GM21447 (cell line): ENCODE measurements at regions not wholly inside any gene's neighbourhood (a gene's known extent, or its start where the extent isn't known, plus 50 kb on each side); places are given as distances from the start of the nearest gene placed in this dataset.
"Not testable (repeated sequence)": the region's sequence is repeated elsewhere in the genome, so short reads cannot be mapped to it uniquely, and the experiment has no call there.

Experiments used
- ATAC-seq: cut with Tn5 transposase; IDR thresholded peaks from one replicate; pipeline ENCODE4 v1.9.1; 2021; ENCODE audit not compliant: unreplicated experiment

DNA sequence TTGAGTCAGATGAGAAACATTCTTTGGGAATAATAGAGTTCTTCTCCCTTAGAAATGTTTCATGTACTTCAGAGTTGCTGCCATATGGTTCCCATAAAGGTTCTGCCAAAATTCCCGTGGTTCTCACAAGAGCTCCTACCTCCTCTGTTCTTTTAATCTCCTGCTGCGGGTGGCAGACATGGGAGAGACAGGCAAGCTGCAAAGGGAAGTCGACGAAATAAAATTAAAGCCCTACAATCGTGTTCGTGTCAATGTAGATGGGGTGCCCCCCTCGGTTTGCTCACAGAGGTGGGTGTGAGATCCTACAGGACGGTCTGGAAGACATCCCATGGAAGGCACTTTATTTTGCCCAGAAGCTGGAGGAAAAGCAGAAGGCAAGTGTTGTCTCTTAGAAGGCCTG is 276.0 kb downstream of the RWDD3 start:
- ATAC-seq: no peak

DNA sequence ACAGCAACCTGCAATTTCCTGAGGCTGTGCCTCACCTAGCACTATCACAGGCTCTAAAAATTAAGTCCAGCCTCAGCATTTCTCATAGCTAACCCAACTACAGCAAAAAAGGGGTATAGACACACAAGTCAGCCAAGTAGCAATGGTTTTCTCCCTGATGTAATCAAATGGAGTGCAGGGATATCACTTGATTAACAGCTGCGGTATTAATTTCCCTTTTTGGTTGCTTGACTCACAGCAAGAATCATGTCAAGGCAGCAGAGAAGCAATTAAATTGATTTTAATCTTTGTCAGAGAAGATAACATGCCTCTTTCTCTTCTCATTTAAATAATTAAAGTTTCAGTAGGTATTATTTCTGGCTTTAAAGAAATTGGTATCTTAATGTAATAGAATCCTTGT is 278.9 kb downstream of the RWDD3 start:
- ATAC-seq: no peak

DNA sequence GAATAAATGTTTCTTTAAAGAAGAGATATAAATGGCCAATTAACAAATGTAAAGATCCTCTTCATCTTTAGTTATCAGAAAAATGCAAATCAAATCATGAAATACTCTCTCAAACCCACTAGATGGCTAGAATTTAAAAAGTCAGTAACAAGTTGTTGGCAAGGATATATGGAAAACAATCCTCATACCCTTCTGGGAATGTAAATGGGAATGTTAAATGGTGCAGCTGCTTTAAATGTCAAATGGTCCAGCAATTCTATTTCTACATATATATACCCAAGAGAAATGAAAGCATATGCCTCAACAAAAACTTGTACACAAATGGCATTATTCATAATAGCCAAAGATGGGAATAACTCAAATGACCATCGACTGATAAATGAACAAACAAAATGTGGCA is 283.5 kb downstream of the RWDD3 start:
- ATAC-seq: no peak

DNA sequence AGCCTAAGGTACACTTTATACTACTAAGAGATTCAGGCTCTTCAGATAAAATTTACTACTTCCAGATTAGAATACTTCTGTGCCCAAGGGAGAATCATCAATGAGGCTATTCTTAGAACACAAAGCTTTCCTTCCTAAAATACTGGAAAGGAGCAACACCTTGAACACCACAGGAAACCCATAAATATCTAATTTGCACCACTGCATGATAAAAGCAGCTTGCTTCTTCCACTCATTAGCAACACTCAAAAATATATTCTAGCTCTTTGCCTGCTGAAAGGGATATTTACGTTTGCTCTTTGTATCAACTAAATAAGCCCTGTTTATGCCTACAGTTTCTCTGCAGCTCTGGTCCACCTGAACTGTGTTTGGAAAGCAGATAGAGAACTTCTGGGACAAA is 284.3 kb downstream of the RWDD3 start:
- ATAC-seq: no peak

DNA sequence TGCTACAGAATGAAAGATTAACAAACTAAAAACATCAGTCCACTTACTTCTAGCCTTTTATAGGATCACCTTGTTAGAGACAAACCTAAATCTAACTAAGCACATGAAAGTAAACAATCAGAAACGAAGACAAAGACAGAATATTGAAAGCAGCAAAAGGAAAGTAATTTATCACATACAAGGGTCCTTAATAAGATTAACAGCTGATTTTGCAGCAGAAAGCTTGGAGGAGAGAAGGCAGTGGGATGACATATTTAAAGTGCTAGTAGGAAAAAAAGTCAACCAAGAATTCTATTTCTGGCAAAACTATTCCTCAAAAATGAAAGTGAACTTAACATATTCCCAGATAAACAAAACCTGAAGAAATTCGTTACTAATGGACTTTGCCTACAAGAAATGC is 286.4 kb downstream of the RWDD3 start:
- ATAC-seq: no peak

DNA sequence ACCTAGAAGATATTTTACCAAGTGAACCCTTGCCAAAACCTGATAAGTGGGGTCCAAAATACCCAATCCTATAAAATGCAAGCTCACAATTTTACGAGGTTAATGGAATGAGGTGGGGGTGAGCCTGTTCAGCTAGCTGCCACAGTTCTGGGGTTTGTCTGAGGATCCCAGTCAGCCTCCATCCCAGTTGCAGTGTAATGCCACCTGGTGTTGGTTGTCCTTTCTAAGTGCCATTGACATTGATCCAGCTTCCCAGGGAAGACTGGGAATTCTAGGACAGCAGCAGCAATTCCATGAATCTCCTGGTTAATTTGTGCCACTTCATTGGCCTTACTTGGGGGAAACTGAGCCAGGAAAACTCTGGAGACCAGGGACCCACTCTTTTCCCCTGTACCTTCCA is 298.3 kb downstream of the RWDD3 start:
- ATAC-seq: no peak

DNA sequence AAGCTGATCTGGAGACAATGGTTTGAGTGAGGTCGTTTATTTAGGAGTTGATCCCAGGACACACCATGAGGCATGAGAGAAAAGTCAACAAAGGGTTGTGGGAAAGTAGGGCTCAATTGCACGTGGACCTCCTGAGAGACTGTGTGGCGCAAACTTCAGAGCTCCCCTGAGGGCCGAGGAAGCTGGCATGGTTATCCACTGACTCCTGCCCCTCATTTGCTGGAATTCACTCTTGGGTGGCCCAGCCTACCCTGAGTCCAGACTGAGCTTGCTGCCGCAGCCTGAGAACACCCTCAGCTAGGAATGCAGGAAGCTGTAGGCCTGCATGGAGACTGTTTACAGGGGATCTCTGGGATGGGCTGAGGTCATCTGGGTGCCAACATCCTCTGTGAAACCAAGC is 301.0 kb downstream of the RWDD3 start:
- ATAC-seq: no peak

DNA sequence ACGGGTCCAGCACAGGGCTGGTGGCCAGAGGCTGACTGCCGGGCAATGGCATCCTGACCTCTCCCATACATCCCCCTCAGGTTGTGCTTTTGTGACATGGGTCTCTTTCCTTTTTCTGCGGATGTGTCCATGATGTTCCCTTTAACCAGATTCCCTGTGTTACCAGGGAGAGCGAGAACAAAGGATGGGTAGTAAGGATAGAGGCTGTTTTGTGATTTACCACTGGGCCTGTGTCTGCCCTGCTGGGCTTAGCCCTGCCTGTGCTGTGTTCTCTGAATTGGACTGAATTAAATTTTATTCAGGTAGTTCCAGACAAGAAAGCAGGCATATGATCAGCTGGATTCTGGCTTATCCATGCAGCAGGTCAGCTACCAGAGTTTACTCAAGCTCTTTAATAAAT is 301.6 kb downstream of the RWDD3 start:
- no peak for ATAC-seq

DNA sequence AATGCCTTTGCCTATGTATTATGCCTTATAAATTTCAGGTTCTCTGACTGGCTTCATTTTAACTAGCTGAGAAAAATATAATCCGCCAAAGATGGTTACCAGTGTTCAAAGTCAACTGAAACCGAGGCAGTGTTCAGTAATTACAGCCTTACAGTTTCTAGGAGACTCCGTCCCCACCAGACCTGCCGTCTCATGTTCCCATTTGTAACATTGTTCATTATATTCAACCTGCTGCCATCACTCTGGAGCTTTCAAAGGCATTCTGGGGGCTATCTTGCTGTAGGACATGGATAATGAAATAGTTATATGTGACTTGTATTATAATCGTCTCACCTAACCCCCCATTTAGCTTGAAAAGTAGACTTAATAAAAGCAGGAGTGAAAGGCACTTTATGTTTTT is 302.5 kb downstream of the RWDD3 start:
- ATAC-seq: no peak

DNA sequence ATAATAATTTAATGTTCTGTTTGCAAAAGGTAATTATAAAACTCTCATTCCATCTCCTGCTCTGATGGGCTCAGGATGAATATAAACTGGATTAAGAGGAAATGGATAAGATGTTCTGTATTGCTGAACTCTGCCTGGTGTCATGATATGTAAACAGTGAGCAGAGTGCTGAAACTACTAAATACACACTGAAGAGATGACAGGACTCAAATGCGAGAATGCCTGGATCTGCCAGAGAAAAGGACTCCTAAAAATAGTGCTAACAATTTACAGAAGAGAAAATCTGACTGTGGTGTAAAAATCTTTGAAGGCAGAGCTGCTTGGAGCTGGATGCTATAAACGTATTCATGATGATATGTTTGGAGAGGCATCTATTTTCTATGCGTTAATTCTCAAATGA is 303.2 kb downstream of the RWDD3 start:
- no peak for ATAC-seq

DNA sequence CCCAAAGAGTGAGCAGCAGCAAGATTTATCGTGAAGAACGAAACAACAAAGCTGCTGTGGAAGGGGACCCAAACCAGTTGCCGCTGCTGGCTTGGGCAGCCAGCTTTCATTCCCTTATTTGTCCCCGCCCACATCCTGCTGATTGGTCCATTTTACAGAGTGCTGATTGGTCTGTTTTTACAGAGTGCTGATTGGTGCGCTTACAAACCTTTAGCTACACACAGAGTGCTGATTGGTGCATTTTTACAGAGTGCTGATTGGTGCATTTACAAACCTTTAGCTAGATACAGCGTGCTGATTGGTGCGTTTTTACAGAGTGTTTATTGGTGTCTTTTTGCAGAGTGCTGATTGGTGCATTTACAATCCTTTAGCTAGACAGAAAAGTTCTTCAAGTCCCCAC is 304.2 kb downstream of the RWDD3 start:
- not testable (repeated sequence) for ATAC-seq

DNA sequence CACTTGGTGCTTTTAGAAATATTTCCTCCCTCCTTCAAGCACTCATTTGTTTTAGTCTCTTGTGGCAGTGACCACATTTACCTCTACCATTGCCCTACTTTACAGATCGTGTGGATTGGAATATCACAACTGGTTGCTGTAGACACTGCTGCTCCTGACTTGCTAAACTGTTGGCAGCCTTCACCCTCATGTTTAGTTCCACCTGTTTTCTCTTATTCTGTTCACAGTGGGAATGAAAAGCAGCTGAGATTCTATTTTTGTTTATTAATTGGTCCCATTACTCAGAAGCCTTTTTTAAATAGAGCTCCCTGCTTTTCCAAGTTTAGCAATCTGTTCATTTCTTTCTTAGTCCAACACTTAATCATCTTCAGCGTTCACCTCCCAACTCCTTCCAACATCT is 308.9 kb downstream of the RWDD3 start:
- no peak for ATAC-seq

DNA sequence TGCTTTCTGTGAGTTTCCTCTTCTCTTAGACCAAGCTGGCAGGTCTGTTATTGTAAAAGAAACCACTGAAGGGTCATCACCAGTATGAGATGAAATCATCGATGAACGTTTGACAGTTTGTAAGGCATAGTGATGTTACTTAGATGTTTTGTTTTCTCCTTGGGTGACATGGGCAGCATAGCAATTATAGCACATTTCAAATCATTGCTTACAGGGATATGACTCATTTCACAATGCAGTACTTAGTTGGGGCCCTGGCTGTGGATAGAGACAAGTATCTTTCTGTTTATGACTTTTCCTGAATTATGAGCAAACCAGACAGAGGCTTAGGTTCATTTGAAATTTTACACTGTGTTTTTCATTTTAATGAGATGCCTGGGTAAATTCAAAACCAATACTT is 313.0 kb downstream of the RWDD3 start:
- no peak for ATAC-seq

DNA sequence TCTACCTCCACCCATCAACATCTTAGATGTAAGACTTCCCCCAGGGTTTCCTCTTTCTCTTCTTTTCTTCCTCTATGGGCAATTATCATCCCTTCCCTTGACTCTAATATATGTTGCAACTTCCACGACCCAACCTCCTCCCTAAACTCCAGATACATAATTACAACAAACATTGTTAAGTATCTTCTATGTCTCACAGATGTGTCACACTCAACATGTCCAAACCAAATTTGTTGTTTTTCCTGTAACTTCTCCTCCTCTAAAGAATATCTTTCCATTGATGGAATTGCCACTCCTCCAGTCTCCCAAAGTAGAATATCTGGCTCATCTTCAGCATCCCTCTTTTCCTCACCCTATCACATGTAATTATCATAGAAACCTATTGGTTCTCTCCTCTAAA is 314.2 kb downstream of the RWDD3 start:
- ATAC-seq: no peak

DNA sequence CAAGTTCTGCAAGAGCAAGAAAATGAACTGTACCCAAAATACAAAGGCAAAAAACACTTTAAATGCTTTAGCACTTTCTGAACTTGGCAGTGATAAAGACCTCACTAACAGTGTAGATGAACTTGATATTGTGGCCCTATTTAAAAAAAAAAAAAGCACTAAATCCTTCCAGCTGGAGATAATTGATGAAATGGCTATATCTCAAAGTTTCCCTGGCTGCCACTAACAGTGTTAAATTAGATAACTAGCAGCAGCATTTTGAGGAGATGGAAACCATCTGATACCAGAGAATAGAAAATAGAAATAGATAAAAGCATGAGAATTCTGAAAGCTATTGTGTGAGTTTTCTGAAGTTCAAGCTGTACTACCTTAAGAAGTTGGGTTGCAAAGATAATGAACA is 317.2 kb downstream of the RWDD3 start:
- ATAC-seq: no peak

DNA sequence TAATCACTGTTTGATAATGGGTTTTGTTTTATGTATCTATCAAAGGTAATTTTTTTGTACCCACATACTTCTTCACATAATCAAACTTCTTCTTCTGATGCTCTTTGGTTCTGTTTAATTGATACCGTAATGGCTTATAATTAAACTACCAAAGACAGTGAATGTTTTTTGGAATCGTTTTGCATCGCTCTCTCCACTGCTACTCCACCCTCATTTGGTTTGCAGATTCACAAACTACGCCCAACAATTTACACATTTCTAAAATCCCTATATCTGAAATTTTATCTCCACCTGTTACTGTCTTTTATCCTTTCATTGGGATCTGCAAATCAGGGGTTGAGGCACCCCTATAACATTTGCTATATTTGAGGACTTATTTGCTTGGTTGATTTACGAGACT is 319.6 kb downstream of the RWDD3 start:
- no peak for ATAC-seq

DNA sequence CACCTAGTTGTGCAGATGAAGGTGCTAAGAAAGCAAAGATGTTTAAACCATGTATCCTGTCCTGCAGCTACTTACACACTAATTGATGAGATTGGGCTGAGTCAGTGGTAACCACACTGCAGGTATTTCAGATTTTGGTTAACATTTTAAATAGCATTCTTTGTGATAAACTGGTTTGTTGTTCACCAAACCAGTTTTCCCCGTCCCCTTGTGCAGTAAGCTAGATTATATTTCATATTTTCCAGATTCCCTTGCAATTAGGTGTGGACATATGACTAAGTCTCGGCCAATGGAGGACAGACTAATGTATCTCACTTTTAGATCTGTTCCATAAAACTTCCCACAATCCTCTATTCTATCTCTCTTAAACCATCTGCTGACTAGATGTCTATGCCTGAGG is 320.4 kb downstream of the RWDD3 start:
- no peak for ATAC-seq

DNA sequence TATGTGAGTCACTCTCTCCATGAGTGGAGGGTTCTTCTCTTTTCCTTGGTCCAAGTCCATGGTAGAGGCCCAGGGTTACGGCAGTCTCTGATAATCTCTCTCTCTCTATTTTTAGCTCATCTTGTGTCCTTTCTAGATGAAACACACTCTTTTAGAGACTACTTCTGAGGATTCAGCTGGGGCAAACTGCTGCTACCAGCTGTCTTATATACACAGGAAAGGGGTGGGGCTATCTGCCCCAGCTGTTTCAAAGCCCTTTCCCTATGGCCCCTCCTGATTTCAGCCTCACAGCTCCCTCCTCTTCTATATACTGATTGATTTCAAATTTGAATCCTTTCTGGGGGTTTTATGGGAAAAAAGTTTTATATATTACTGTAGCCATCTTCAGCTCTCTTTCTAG is 324.8 kb downstream of the RWDD3 start:
- ATAC-seq: no peak

DNA sequence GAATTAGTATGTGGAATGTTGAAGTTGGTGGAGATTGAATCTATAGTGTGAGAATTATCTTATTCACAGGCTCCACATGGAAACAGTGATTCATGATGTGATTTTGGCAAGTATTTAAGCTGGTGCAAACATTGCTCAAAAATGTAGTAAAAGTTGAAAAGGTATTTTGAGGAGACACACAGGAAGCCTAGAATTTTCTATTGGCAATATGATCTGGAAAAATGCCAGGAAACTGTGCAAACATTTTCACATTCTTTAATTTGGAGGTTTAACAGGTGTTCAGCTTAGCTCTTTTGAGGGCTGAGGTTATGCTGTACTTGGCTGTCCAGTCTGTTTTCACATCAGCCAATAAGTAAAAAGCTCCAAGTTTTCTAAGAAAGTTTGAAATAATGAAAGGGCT is 327.3 kb downstream of the RWDD3 start:
- ATAC-seq: no peak

DNA sequence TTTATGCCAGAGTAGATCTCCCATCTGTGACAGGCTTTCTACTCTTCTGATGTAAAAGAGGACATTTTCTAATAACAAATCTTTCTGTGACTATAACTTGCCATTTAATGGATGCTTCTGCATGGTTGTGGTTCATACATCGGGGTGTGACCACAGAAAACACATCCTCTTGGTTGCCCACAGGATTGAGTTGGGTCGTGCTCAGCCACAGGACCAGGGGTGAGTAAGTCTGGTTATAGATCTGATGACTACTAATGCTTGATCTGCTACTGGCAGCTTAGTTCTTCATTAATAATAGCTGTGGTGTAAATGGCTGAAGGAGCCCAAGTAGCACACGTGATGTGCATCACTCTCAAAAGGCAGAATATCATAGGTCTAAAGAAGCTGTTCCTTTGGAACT is 328.2 kb downstream of the RWDD3 start:
- no peak for ATAC-seq

DNA sequence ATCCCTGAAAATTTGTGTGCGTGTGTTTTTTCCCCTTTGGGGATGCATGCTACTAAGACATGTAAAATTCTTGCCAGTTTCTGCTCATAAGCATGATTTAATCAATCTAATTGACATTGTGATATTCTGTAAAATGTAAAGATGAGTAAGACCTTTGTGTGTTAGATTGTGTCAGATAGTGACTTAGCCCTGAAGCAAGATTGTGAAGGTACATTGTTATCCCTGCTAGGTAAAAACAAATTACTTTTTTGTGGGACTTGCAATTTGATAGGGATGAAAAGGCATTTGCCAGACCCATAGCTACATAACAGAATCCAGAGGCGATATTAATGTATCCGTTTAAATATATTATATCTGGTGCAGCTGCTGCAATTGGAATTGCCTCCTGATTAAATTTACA is 338.0 kb downstream of the RWDD3 start:
- ATAC-seq: no peak

DNA sequence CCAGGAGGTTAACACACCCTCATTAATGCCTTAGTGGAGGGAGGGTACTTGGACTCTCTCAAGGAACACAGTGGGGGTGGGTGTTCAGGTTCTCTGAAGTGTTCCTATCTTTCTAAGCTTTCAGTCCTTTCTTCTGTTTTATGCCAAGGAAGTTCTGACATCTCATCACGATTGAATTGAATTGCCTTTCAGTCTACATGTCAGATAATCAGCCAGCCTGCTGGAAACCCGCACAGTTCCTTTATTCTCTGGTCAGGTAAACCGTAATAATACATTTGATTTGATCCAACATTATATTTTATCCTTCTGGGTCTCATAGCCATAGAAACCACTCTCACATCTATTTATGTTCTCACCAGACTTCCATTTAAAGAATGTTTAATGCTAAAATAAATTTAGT is 339.0 kb downstream of the RWDD3 start:
- ATAC-seq: no peak

DNA sequence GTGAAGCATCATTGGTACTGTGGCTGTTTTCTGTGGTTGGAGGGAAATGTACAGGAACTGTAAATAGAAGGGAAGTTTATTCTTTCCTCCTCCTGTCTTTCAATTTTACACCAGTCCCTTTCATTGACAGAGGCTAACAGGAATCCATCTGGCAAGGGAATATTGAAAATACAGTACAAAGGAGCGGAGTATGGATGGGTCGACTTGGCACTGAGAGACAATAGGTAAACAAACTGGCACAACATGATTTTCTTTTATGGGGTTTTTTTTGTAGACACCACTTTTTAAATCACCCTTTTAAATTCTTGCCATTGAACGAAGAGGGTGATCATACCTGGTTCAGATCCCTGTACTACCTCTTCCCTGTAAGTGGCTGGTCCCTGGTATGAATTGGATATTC is 341.3 kb downstream of the RWDD3 start:
- no peak for ATAC-seq

DNA sequence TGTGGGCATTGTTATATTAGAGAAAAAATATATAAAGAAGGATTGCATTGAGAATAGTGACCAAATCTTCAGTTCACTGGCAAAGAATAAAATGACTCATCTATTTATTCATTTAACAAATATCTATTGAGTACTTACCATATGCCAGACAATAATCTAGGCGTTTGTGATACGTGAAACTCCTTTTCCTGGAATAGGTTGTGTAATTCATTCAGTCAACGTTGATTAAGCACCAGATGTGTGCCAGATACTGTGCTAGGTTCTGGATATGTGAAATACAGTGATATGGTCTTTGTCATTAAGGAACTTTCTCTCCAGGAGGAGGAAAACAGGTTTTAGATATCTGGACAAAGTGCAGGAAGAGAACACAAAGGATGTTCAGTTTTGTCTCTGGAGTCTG is 344.5 kb downstream of the RWDD3 start:
- ATAC-seq: no peak
